HepG2 (cell line): ENCODE measurements at regions not wholly inside any gene's neighbourhood (a gene's known extent, or its start where the extent isn't known, plus 50 kb on each side); places are given as distances from the start of the nearest gene placed in this dataset.

Experiments used
- CEBPB ChIP-seq: IDR thresholded peaks from 2 replicates; pipeline ENCODE4 v1.6.1; 2011; ENCODE audit warnings: low read depth, low read length, improper control_type of control experiment, borderline replicate concordance
- JUNB ChIP-seq: sonication (generic); formaldehyde crosslinking; IDR thresholded peaks from 2 replicates; pipeline ENCODE4 v1.8.0; 2022; ENCODE audit warnings: missing genetic modification reagents, mild to moderate bottlenecking, borderline replicate concordance
- MED13 ChIP-seq: sonication (generic); formaldehyde crosslinking; IDR thresholded peaks from 2 replicates; pipeline ENCODE4 v1.5.0; 2020; ENCODE audit warnings: missing genetic modification reagents
- NR2F6 ChIP-seq, 2 experiments: IDR thresholded peaks; 2 replicates each; pipeline ENCODE4 v1.6.1; 2016; ENCODE audit warnings: antibody characterized with exemption in 1 of 2, mild to moderate bottlenecking in 1 of 2
- ZFX ChIP-seq: sonication (generic); formaldehyde crosslinking; IDR thresholded peaks from 2 replicates; pipeline ENCODE4 v1.4.0; 2020; ENCODE audit warnings: mild to moderate bottlenecking, low read depth, missing genetic modification reagents, moderate library complexity
- TF ChIP-seq, protein P1 (sequence below): sonication (generic); formaldehyde crosslinking; IDR thresholded peaks from 2 replicates; pipeline ENCODE4 v1.5.0; 2020; ENCODE audit warnings: mild to moderate bottlenecking, missing genetic modification reagents, moderate library complexity
- TF ChIP-seq, protein P2 (sequence below): sonication (generic); formaldehyde crosslinking; IDR thresholded peaks from 2 replicates; pipeline ENCODE4 v1.4.0; 2020; ENCODE audit warnings: missing genetic modification reagents
- TF ChIP-seq, protein P3 (sequence below): sonication (generic); formaldehyde crosslinking; IDR thresholded peaks from 2 replicates; pipeline ENCODE4 v1.5.1; 2020; ENCODE audit warnings: missing genetic modification reagents, mild to moderate bottlenecking, borderline replicate concordance
- TF ChIP-seq, protein P4 (sequence below): sonication (generic); formaldehyde crosslinking; IDR thresholded peaks from one replicate; pipeline ENCODE4 v1.5.1; 2020; ENCODE audit warnings: mild to moderate bottlenecking, missing genetic modification reagents; ENCODE audit errors: not compliant biosample characterization
- TF ChIP-seq, protein P5 (sequence below): sonication (generic); formaldehyde crosslinking; IDR thresholded peaks from 2 replicates; pipeline ENCODE4 v1.9.0; 2021; ENCODE audit warnings: missing genetic modification reagents, borderline replicate concordance

DNA sequence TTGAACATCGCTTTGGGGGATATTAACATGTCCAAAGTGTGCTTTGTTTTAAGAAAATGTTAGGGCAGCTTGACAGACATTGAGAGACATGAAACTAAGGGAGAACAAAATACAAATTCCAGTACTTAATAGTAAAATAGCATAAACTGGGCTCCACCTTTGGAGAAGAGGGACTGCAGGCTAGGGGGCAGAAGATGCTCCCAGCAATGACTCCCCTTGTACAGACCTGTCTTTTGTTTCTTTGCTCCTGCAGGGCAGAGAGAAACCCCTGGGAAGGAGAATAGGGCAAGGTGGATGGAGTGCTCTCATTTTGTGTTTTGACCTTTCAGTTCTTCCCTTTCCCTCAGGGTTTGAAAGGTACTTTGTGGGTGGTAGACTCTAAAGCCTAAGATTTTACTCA, 115.6 kb upstream of the PLCB4 start:
- TF ChIP-seq, protein P1, sequence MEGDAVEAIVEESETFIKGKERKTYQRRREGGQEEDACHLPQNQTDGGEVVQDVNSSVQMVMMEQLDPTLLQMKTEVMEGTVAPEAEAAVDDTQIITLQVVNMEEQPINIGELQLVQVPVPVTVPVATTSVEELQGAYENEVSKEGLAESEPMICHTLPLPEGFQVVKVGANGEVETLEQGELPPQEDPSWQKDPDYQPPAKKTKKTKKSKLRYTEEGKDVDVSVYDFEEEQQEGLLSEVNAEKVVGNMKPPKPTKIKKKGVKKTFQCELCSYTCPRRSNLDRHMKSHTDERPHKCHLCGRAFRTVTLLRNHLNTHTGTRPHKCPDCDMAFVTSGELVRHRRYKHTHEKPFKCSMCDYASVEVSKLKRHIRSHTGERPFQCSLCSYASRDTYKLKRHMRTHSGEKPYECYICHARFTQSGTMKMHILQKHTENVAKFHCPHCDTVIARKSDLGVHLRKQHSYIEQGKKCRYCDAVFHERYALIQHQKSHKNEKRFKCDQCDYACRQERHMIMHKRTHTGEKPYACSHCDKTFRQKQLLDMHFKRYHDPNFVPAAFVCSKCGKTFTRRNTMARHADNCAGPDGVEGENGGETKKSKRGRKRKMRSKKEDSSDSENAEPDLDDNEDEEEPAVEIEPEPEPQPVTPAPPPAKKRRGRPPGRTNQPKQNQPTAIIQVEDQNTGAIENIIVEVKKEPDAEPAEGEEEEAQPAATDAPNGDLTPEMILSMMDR: no peak
- TF ChIP-seq MED13 (CRISPR knock-in tag): no peak
- TF ChIP-seq, protein P2, sequence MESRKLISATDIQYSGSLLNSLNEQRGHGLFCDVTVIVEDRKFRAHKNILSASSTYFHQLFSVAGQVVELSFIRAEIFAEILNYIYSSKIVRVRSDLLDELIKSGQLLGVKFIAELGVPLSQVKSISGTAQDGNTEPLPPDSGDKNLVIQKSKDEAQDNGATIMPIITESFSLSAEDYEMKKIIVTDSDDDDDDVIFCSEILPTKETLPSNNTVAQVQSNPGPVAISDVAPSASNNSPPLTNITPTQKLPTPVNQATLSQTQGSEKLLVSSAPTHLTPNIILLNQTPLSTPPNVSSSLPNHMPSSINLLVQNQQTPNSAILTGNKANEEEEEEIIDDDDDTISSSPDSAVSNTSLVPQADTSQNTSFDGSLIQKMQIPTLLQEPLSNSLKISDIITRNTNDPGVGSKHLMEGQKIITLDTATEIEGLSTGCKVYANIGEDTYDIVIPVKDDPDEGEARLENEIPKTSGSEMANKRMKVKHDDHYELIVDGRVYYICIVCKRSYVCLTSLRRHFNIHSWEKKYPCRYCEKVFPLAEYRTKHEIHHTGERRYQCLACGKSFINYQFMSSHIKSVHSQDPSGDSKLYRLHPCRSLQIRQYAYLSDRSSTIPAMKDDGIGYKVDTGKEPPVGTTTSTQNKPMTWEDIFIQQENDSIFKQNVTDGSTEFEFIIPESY: no peak
- TF ChIP-seq, protein P3, sequence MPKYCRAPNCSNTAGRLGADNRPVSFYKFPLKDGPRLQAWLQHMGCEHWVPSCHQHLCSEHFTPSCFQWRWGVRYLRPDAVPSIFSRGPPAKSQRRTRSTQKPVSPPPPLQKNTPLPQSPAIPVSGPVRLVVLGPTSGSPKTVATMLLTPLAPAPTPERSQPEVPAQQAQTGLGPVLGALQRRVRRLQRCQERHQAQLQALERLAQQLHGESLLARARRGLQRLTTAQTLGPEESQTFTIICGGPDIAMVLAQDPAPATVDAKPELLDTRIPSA: no peak
- TF ChIP-seq ZFX (CRISPR knock-in tag): no peak
- TF ChIP-seq CEBPB: no peak
- TF ChIP-seq JUNB (CRISPR knock-in tag): no peak
- TF ChIP-seq NR2F6 (IDR thresholded peaks at IDR 0.05): no peak
- TF ChIP-seq NR2F6 (CRISPR knock-in tag; IDR thresholded peaks at IDR 0.05): no peak
- TF ChIP-seq, protein P4, sequence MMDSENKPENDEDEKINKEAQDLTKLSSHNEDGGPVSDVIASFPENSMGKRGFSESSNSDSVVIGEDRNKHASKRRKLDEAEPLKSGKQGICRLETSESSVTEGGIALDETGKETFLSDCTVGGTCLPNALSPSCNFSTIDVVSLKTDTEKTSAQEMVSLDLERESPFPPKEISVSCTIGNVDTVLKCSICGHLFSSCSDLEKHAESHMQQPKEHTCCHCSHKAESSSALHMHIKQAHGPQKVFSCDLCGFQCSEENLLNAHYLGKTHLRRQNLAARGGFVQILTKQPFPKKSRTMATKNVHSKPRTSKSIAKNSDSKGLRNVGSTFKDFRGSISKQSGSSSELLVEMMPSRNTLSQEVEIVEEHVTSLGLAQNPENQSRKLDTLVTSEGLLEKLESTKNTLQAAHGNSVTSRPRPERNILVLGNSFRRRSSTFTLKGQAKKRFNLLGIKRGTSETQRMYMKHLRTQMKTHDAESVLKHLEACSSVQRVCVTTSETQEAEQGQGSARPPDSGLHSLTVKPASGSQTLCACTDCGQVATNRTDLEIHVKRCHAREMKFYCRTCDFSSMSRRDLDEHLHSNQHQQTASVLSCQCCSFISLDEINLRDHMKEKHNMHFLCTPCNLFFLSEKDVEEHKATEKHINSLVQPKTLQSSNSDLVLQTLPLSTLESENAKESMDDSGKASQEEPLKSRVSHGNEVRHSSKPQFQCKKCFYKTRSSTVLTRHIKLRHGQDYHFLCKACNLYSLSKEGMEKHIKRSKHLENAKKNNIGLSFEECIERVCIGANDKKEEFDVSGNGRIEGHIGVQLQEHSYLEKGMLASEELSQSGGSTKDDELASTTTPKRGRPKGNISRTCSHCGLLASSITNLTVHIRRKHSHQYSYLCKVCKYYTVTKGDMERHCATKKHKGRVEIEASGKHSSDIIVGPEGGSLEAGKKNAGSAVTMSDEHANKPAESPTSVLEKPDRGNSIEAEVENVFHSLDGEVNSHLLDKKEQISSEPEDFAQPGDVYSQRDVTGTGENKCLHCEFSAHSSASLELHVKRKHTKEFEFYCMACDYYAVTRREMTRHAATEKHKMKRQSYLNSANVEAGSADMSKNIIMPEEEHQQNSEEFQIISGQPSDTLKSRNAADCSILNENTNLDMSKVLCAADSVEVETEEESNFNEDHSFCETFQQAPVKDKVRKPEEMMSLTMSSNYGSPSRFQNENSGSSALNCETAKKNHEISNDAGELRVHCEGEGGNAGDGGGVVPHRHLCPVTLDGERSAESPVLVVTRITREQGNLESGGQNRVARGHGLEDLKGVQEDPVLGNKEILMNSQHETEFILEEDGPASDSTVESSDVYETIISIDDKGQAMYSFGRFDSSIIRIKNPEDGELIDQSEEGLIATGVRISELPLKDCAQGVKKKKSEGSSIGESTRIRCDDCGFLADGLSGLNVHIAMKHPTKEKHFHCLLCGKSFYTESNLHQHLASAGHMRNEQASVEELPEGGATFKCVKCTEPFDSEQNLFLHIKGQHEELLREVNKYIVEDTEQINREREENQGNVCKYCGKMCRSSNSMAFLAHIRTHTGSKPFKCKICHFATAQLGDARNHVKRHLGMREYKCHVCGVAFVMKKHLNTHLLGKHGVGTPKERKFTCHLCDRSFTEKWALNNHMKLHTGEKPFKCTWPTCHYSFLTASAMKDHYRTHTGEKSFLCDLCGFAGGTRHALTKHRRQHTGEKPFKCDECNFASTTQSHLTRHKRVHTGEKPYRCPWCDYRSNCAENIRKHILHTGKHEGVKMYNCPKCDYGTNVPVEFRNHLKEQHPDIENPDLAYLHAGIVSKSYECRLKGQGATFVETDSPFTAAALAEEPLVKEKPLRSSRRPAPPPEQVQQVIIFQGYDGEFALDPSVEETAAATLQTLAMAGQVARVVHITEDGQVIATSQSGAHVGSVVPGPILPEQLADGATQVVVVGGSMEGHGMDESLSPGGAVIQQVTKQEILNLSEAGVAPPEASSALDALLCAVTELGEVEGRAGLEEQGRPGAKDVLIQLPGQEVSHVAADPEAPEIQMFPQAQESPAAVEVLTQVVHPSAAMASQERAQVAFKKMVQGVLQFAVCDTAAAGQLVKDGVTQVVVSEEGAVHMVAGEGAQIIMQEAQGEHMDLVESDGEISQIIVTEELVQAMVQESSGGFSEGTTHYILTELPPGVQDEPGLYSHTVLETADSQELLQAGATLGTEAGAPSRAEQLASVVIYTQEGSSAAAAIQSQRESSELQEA: no peak
- TF ChIP-seq, protein P5, sequence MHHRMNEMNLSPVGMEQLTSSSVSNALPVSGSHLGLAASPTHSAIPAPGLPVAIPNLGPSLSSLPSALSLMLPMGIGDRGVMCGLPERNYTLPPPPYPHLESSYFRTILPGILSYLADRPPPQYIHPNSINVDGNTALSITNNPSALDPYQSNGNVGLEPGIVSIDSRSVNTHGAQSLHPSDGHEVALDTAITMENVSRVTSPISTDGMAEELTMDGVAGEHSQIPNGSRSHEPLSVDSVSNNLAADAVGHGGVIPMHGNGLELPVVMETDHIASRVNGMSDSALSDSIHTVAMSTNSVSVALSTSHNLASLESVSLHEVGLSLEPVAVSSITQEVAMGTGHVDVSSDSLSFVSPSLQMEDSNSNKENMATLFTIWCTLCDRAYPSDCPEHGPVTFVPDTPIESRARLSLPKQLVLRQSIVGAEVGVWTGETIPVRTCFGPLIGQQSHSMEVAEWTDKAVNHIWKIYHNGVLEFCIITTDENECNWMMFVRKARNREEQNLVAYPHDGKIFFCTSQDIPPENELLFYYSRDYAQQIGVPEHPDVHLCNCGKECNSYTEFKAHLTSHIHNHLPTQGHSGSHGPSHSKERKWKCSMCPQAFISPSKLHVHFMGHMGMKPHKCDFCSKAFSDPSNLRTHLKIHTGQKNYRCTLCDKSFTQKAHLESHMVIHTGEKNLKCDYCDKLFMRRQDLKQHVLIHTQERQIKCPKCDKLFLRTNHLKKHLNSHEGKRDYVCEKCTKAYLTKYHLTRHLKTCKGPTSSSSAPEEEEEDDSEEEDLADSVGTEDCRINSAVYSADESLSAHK (CRISPR knock-in tag): no peak
